ENCODE measurements at regions not wholly inside any gene's neighbourhood (a gene's known extent, or its start where the extent isn't known, plus 50 kb on each side); places are given as distances from the start of the nearest gene placed in this dataset.

DNA sequence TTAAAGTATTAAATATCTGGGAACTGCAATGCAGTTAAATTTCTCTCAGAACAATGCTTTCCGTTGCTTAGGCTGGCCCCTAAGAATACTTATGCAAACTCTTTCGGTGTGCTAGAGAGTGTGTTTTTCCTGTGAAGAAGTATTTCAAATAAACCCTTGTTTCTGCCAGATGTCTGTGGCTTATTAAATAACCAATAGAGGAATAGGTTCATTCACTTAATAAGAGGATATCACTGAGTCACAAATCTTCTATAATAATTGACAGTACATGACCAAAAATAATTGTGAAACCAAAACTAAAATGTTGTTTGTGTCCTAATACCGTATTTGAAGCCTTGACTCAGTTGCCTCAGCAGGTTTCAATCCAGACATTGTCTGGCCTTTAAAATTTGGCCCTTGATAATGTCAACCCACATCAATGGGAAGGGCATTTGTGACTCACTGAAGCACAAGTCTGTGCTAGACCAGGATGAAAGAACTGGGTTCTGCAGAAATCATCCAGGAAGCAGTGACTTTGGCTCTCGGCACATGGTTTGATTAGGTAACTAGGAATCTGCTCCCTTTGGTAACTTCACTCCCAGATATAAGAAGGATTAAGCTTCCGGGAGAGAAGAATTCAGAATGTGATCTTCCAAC lies 104.2 kb upstream of the BARHL2 start:
- no peak for TF ChIP-seq CTCF (IDR thresholded peaks at IDR 0.05)
- TF ChIP-seq ZFX (IDR thresholded peaks at IDR 0.05; ENCODE audit: borderline replicate concordance) = no peak

Data from 22Rv1 (cell line).